ENCODE measurements at regions not wholly inside any gene's neighbourhood (a gene's known extent, or its start where the extent isn't known, plus 50 kb on each side); places are given as distances from the start of the nearest gene placed in this dataset.

GRCh38 chr5:89315286-89316100 is 432.5 kb upstream of the MEF2C start:
- TF ChIP-seq CTCF (IDR thresholded peaks at IDR 0.05; ENCODE audit: low read depth, low read length): no peak
- DNase-seq (ENCODE audit: low read depth, low spot score): no peak
- H3K4me3 ChIP-seq (ENCODE audit: low read depth, low read length): no peak overlapping the region
- CTCF ChIA-PET: no interaction called here
- no peaks in the 10 kb centered on the region for H3K27me3 ChIP-seq (ENCODE audit: control insufficient read depth, insufficient read depth, low read length)
- no peaks in the 10 kb centered on the region for H3K9me3 ChIP-seq (ENCODE audit: control insufficient read depth, insufficient read depth, low read length)
- no peak overlapping the region for H3K27ac ChIP-seq (ENCODE audit: low read depth, low read length)
- POLR2A ChIA-PET: no interaction called here

GRCh38 chr5:89313804-89314588 is 431.0 kb upstream of the MEF2C start:
- no peaks in the 10 kb centered on the region for H3K27me3 ChIP-seq (ENCODE audit: control insufficient read depth, insufficient read depth, low read length)
- TF ChIP-seq CTCF (IDR thresholded peaks at IDR 0.05; ENCODE audit: low read depth, low read length): no peak
- ChIA-PET POLR2A (no interaction called here), CTCF (interaction anchor here (1.3 kb wide), 1 partner anchor 952 kb away, joined by 3 read pairs; no protein-coding TSS in a partner anchor)
- H3K9me3 ChIP-seq (ENCODE audit: control insufficient read depth, insufficient read depth, low read length): no peaks in the 10 kb centered on the region
- peak; percentile 69 for DNase-seq (ENCODE audit: low read depth, low spot score)
- peak overlapping the region; percentile 40 for H3K27ac ChIP-seq (ENCODE audit: low read depth, low read length)
- H3K4me3 ChIP-seq (ENCODE audit: low read depth, low read length): no peak overlapping the region

GRCh38 chr5:89313044-89313443 is 430.1 kb upstream of the MEF2C start:
- no peak overlapping the region for H3K4me3 ChIP-seq (ENCODE audit: low read depth, low read length)
- no peak for TF ChIP-seq CTCF (IDR thresholded peaks at IDR 0.05; ENCODE audit: low read depth, low read length)
- no peaks in the 10 kb centered on the region for H3K27me3 ChIP-seq (ENCODE audit: control insufficient read depth, insufficient read depth, low read length)
- DNase-seq (ENCODE audit: low read depth, low spot score): no peak
- no peak overlapping the region for H3K27ac ChIP-seq (ENCODE audit: low read depth, low read length)
- ChIA-PET CTCF (no interaction called here), POLR2A (no interaction called here)
- no peaks in the 10 kb centered on the region for H3K9me3 ChIP-seq (ENCODE audit: control insufficient read depth, insufficient read depth, low read length)

- no peaks in the 10 kb centered on the region for H3K9me3 ChIP-seq (ENCODE audit: control insufficient read depth, insufficient read depth, low read length)
- no peak overlapping the region for H3K27ac ChIP-seq (ENCODE audit: low read depth, low read length)
- no peak for TF ChIP-seq CTCF (IDR thresholded peaks at IDR 0.05; ENCODE audit: low read depth, low read length)
- no peak overlapping the region for H3K4me3 ChIP-seq (ENCODE audit: low read depth, low read length)
- CTCF ChIA-PET: interaction anchor here (0.7 kb wide), 1 partner anchor 112 kb away, joined by 3 read pairs; no protein-coding TSS in a partner anchor
- H3K27me3 ChIP-seq (ENCODE audit: control insufficient read depth, insufficient read depth, low read length): no peaks in the 10 kb centered on the region
- POLR2A ChIA-PET: no interaction called here
- no peak for DNase-seq (ENCODE audit: low read depth, low spot score)
Measured at GRCh38 chr5:89309268-89309667, 426.3 kb upstream of the MEF2C start.

- TF ChIP-seq CTCF (IDR thresholded peaks at IDR 0.05; ENCODE audit: low read depth, low read length): no peak
- no peaks in the 10 kb centered on the region for H3K9me3 ChIP-seq (ENCODE audit: control insufficient read depth, insufficient read depth, low read length)
- CTCF ChIA-PET: no interaction called here
Measured at GRCh38 chr5:89308606-89309040, 425.6 kb upstream of the MEF2C start.

More at GRCh38 chr5:89308606-89309040, 425.6 kb upstream of the MEF2C start:
- Histone ChIP-seq H3K27me3 (ENCODE audit: control insufficient read depth, insufficient read depth, low read length) (no peaks in the 10 kb centered on the region), H3K4me3 (ENCODE audit: low read depth, low read length) (no peak overlapping the region), H3K27ac (ENCODE audit: low read depth, low read length) (no peak overlapping the region)
- POLR2A ChIA-PET: no interaction called here
- DNase-seq (ENCODE audit: low read depth, low spot score): no peak

Data from AG04450 (cell line).